Left lung (tissue), 4 donors: ENCODE measurements at regions not wholly inside any gene's neighbourhood (a gene's known extent, or its start where the extent isn't known, plus 50 kb on each side); places are given as distances from the start of the nearest gene placed in this dataset.
A peak's percentile ranks its signal among the peaks of the same experiment; 100 is the strongest.

Source experiments
- ATAC-seq: fragments of 200-7000 bp; cut with Tn5 transposase; one replicate; pipeline ENCODE4 v1.9.1; 2020; ENCODE audit warnings: moderate library complexity
- DNase-seq, 4 donors: peaks; one replicate each; pipeline ENCODE4 v3.0.0-alpha.2; 2013 to 2020
- H3K27ac ChIP-seq, 2 donors: fragments of 200-600 bp; sonication (generic) in 1 of 2; one replicate each; pipeline versions ENCODE4 v1.5.0 to v1.8.0; 2020 to 2021
- H3K27me3 ChIP-seq, 2 donors: fragments of 200-600 bp; sonication (generic) in 1 of 2; one replicate each; pipeline versions ENCODE4 v1.5.0 to v1.8.0; 2020 to 2021
- H3K36me3 ChIP-seq, 2 donors: fragments of 200-600 bp; sonication (generic) in 1 of 2; one replicate each; pipeline versions ENCODE4 v1.5.0 to v1.8.0; 2020 to 2021
- H3K4me1 ChIP-seq, 2 donors: fragments of 200-600 bp; one replicate each; pipeline ENCODE4 v1.8.0; 2021
- H3K4me3 ChIP-seq, 2 donors: fragments of 200-600 bp; sonication (generic) in 1 of 2; one replicate each; pipeline versions ENCODE4 v1.5.0 to v1.8.0; 2020 to 2021; ENCODE audit warnings: mild to moderate bottlenecking in 1 of 2
- H3K9me3 ChIP-seq, 2 donors: fragments of 200-600 bp; sonication (generic) in 1 of 2; one replicate each; pipeline versions ENCODE4 v1.5.0 to v1.8.0; 2020 to 2021
- intact Hi-C, 2 donors: fragments of 100-400 bp; cut with DNase I; formaldehyde crosslinking; loops; one replicate each; pipeline versions ENCODE4 v1.11.2 to v1.14.2; 2022
- TF ChIP-seq, protein P1 (sequence below), 2 donors: fragments of 200-600 bp; sonication (generic) in 1 of 2; IDR thresholded peaks; one replicate each; pipeline versions ENCODE4 v1.5.0 to v1.8.0; 2021; ENCODE audit warnings: antibody characterized with exemption in 2 of 2
- donor health status: DM: no; HTN: yes; CAD: no.
- donor health status: DM: no; HTN: no; CAD: no.

DNA sequence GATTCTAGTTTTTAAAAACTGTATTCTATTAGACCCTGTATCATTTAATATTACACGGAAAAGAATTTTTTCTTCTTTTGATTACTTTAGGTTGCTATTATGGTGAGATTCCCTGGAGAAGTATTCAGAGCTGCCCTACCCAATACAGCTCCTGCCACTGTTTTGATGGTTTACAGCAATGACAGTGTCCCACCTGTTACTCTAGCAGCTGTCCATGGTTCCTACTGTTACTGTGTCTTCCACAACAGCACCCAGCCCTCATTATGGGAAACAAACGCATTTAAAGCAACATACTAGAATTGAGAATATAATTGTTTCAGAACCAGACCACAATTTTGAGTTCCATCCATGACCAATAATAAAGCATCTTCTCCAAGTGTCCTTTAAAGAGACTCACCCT lies 450.7 kb downstream of the SHQ1 start:
- ATAC-seq (no peak), DNase-seq (no peak)
- peaks cover 0 to 41% of the 10 kb centered on the region in 2 donors for H3K4me1 ChIP-seq
- H3K27ac ChIP-seq, result no peak overlapping the region
- no peak overlapping the region for H3K4me3 ChIP-seq
- H3K27me3 ChIP-seq, result no peaks in the 10 kb centered on the region
- no peaks in the 10 kb centered on the region for H3K36me3 ChIP-seq
- TF ChIP-seq, protein P1, sequence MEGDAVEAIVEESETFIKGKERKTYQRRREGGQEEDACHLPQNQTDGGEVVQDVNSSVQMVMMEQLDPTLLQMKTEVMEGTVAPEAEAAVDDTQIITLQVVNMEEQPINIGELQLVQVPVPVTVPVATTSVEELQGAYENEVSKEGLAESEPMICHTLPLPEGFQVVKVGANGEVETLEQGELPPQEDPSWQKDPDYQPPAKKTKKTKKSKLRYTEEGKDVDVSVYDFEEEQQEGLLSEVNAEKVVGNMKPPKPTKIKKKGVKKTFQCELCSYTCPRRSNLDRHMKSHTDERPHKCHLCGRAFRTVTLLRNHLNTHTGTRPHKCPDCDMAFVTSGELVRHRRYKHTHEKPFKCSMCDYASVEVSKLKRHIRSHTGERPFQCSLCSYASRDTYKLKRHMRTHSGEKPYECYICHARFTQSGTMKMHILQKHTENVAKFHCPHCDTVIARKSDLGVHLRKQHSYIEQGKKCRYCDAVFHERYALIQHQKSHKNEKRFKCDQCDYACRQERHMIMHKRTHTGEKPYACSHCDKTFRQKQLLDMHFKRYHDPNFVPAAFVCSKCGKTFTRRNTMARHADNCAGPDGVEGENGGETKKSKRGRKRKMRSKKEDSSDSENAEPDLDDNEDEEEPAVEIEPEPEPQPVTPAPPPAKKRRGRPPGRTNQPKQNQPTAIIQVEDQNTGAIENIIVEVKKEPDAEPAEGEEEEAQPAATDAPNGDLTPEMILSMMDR (IDR thresholded peaks at IDR 0.05), result no peak
- intact Hi-C loops, result no loop called here
- H3K9me3 ChIP-seq, result no peaks in the 10 kb centered on the region

DNA sequence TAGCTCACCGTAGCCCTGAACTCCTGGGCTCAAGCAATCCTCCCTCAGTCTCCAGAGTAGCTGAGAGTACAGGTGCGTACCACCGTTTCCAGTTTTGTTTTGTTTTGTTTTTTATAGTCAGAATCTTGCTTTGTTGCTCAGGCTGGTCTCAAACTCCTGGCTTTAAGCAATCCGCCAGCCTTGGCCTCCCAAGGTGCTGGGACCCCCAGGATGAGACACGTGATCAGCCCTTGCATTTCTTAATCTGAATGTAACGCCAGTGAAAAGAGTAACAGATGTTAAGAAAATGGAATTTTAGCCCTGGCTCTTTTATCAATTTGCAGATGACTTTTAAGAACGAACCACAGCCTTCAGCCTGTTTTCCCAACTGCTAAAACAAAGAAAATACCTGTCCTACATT lies 451.3 kb downstream of the SHQ1 start:
- Histone ChIP-seq H3K9me3 (no peaks in the 10 kb centered on the region), H3K4me3 (no peak overlapping the region), H3K27ac (no peak overlapping the region), H3K27me3 (no peaks in the 10 kb centered on the region), H3K36me3 (no peaks in the 10 kb centered on the region), H3K4me1 (peaks cover 0 to 47% of the 10 kb centered on the region in 2 donors)
- TF ChIP-seq, protein P1 (IDR thresholded peaks at IDR 0.05), result no peak
- ATAC-seq (no peak), DNase-seq (no peak)
- intact Hi-C loops, result no loop called here

DNA sequence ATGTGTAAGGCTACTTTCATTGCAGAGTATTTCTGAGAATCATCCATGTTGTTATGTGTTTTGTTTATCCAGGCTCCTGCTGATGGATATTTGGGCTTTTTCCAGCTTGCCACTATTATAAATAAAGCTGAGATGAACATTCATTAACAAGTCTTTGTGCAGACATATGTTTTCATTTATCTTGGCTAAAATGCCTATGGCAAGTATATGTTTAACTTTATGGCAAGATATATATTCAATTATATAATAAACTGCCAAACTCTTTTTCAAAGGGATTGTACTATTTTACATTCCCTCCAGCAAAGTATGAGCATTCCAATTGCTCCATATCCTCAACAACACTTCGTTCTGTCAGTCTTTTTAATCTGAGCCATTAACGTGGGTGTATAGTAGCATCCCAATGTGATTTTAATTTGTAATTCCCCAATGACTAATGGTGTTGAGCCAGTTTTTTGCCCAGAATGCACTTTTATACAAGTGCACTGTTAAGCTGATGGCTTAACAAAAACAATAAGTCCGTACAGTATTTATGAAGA lies 452.4 kb downstream of the SHQ1 start:
- ATAC-seq, result no peak
- TF ChIP-seq, protein P1 (IDR thresholded peaks at IDR 0.05), result no peak
- Histone ChIP-seq H3K27me3 (no peaks in the 10 kb centered on the region), H3K9me3 (no peaks in the 10 kb centered on the region), H3K4me3 (no peak overlapping the region), H3K4me1 (peaks cover 0 to 58% of the 10 kb centered on the region in 2 donors), H3K36me3 (no peaks in the 10 kb centered on the region), H3K27ac (no peak overlapping the region)
- DNase-seq, result peak in 2 of 4 donors; percentile 52
- intact Hi-C loops, result no loop called here

DNA sequence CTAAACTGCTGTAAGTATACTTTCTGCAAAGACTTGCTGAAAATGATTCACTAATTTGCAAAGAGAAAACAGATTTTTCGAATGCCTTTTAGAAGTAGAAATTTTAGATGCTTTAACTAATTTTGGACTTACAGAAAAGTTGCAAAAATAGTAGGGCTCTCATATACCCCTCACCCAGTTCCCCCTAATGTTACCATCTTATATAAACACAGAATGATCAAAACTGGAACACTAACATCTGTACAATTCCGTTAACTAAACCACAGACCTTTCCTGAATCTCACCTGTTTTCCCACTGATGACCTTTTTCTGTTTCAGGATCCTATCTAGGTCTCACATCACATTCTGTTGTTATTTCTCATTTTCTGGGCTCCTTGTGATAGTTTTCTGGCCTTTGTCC lies 454.8 kb downstream of the SHQ1 start:
- DNase-seq, result no peak
- Histone ChIP-seq H3K4me3 (no peak overlapping the region), H3K27me3 (no peaks in the 10 kb centered on the region), H3K9me3 (no peaks in the 10 kb centered on the region), H3K27ac (no peak overlapping the region), H3K4me1 (peaks cover 0 to 64% of the 10 kb centered on the region in 2 donors), H3K36me3 (no peaks in the 10 kb centered on the region)
- TF ChIP-seq, protein P1 (IDR thresholded peaks at IDR 0.05), result no peak
- intact Hi-C loops, result no loop called here
- ATAC-seq, result no peak

DNA sequence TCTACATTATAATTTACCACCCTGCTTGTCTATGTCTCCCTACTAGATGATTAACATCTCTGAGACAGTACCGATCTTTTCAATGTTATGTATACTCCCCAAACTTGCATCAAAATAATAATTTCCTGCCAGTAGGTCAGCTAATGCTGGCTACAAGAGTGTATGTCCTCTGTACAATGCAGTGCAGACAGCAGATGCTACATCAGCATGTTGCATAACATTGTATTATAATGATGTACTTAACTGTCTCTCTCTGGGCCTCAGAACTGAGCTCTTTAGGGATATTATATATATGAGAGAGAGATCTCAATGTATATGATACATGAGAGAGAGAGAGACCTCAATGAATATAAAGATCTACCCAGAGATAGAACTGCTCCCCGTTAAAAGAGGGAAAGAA lies 456.6 kb downstream of the SHQ1 start:
- DNase-seq (peak in 1 of 4 donors; percentile 16), ATAC-seq (peak; percentile 48)
- H3K4me3 ChIP-seq, result no peak overlapping the region
- TF ChIP-seq, protein P1 (IDR thresholded peaks at IDR 0.05), result no peak
- peaks cover 0 to 69% of the 10 kb centered on the region in 2 donors for H3K4me1 ChIP-seq
- intact Hi-C loops, result no loop called here
- H3K27me3 ChIP-seq, result no peaks in the 10 kb centered on the region
- H3K9me3 ChIP-seq, result no peaks in the 10 kb centered on the region
- H3K27ac ChIP-seq, result peak overlapping the region in 1 of 2 donors; percentile 41
- no peaks in the 10 kb centered on the region for H3K36me3 ChIP-seq
